Epithelial cell of proximal tubule (primary cell): ENCODE measurements at regions not wholly inside any gene's neighbourhood (a gene's known extent, or its start where the extent isn't known, plus 50 kb on each side); places are given as distances from the start of the nearest gene placed in this dataset.

Experiments
- DNase-seq: peaks from one replicate; pipeline ENCODE4 v3.0.0-alpha.2; 2011; ENCODE audit warnings: low read depth
- H3K4me3 ChIP-seq: 2 replicates; pipeline ENCODE4 v1.5.1; 2011; ENCODE audit warnings: low read depth, mild to moderate bottlenecking, low read length
- TF ChIP-seq, protein P1 (sequence below): conservative IDR thresholded peaks from 2 replicates; pipeline ENCODE4 v1.5.1; 2012; ENCODE audit warnings: low read depth, mild to moderate bottlenecking, low read length

DNA sequence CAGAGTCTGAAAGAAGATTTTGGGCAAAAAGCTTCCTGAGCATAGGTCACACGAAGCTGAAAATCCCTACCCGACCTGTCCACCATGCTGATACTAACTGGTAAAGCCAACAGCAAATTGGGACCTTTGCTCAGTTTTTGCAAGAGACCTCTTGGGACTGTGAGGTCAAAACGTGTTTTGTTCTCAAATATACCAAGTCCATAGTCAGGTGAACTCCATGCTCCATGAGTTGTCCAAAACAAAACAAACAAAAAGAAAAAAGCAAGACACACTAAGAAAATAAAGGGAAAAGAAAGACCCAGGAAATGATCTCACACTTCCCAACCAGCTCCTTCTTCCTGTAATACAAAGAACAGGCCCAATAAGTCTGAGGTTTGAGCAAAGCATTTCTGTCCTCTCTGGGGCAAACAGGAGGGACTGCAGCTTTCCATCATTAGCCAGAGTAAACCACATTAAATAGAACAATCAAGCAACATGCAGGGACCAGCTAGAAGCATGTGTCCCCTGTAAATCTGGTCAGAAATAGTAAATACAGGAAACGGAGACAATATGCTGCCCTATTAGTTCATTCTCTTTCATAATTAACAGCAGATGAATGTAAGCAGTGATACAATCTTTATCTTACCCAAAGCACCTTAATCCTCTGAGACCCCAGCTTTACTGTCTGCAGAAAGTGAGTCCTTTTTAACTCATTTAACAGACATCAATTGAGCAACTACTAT, 125.0 kb upstream of the LIPC start:
- TF ChIP-seq, protein P1, sequence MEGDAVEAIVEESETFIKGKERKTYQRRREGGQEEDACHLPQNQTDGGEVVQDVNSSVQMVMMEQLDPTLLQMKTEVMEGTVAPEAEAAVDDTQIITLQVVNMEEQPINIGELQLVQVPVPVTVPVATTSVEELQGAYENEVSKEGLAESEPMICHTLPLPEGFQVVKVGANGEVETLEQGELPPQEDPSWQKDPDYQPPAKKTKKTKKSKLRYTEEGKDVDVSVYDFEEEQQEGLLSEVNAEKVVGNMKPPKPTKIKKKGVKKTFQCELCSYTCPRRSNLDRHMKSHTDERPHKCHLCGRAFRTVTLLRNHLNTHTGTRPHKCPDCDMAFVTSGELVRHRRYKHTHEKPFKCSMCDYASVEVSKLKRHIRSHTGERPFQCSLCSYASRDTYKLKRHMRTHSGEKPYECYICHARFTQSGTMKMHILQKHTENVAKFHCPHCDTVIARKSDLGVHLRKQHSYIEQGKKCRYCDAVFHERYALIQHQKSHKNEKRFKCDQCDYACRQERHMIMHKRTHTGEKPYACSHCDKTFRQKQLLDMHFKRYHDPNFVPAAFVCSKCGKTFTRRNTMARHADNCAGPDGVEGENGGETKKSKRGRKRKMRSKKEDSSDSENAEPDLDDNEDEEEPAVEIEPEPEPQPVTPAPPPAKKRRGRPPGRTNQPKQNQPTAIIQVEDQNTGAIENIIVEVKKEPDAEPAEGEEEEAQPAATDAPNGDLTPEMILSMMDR = no peak
- no peak overlapping the region for H3K4me3 ChIP-seq
- no peak for DNase-seq

DNA sequence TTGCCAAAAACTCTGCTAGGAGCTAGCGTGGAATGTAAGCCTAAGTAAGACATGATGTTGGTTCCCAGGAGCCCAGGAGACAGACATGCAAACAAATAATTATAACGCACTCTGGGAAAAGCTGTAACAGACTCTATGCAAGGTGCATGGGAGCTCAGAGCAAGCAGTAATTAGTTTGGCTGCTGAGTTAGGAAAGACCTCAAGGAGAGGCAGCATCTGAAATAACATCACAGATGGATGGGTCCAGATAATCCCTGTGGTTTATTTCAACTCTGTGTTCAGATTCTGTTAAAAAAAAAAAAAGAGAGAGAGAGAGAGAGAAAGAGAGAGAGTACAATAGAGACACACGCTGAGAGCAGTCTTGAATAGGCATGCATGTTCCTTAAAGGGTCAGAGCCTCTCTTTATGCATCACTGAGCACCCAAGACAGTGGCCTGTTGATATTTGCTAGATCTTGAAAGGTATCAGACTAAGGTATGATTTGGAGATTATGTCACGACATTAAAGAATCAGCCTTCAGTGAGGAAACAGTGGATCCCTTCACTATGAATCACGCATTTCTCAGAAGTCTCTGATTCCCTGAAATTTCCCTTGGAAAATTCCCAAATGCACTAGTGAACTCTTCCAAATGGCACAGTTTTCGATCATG, 124.4 kb upstream of the LIPC start:
- peak; percentile 88 for DNase-seq
- TF ChIP-seq, protein P1 = no peak
- H3K4me3 ChIP-seq = no peak overlapping the region

DNA sequence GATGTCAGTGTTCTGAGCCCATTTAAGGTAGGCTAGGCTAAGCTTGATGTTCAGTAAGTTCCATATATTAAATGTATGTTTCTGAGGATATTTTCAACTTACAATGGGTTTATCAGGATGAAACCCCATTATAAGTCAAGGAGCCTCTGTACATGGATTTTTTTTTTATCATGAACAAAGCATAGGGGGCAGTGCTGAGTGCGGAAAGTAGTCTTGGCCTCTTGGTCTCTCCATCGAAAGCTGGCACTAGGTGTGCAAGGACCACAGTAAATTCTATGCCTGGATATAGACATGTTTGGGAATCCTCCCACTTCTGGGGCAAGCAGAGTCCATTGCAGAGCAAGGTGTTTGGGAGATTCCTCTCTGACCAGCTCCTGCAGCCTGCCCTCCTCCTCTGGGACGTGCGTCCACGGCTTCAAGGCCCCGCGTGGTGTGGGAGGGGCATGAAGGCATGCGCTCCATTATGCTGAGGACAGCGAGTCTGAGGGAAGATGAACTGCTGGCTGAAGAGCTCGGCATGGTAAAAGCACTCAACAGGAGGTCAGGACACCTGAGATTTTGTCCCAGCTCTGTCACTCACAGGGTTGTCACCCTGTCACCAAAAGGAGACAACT, 122.9 kb upstream of the LIPC start:
- TF ChIP-seq, protein P1 = peak; percentile 25
- no peak overlapping the region for H3K4me3 ChIP-seq
- no peak for DNase-seq

DNA sequence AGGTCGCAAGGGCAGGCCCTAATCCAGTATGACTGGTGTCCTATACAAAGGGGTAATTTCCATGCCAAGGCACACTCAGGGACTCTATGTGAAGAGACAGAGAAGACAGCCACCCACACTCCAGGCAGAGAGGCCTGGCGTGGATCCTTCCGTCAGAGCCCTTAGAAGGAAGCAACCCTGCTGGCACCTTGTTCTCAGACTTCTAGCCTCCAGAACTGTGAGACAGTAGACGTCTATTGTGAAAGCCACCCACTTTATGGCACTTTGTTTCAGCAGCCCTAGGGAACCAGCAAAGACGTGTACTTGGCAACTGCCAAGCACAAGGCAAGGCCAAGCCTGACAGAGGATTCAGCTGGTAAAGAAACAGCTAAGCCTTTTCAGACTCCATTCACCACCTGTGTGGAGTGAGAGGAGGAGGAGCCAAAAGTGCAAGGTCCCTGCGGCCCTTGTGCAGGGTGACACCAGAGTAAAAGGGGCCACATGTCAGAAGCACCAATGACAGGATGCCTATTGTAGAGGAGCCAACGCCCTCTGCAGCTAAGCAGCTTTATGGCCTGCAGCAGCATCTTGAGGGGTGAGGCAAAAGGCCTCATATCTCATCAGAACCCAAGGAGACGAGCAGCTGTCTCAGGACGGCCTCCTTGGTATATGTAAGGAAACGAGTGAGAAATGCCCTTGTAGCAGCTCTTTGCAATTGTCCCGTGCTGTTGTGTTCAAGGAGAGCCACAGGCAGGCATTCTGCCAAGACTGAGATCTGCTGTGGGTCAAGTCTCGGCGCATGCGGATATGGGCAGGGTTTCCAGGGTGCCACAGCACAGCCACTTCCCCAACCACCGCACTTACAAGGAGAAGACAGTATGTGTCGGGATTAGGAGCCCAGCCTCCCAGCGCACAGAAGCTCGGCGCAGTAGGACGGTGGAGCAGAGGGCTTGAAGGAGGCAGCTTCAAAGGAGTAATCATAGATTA, 121.5 kb upstream of the LIPC start:
- no peak overlapping the region for H3K4me3 ChIP-seq
- no peak for DNase-seq
- TF ChIP-seq, protein P1 = no peak

DNA sequence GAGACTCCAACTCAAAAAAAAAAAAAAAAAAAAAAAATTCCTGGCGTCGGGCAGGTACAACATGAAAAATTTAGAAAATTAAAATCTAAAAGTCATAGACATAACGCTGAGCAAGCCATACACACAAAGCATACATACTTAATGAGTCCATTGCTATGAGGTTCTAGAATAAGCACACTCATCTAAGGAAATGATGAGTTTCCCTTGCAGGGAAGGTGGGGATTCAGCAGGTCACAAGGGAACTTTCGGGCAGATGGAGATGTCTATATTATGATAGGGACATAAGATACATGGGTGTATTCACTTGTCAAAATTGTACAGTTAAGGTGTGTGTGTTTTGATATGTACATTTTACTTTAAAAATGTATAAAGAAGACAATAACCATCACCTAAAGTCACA, 120.2 kb upstream of the LIPC start:
- H3K4me3 ChIP-seq = no peak overlapping the region
- TF ChIP-seq, protein P1 = no peak
- DNase-seq = no peak

DNA sequence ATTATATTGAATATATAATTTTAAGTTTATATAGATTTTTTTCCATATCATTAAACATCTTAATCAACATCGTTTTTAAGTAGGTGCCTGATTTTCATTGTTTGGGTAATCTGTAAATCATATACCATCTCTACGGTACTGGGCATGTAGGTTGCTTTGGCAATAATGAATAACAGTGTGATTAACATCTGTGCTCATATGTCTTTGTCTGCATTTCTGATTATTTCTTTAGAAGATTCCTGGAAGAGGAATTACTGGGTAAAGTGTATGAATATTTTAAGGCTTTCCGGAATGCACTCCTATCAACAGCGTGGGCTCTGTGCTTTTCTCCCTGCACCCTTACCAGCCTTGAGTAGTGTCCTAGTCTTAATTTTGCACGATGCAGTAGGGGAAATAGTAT, 119.8 kb upstream of the LIPC start:
- TF ChIP-seq, protein P1 = no peak
- H3K4me3 ChIP-seq = no peak overlapping the region

More for the DNA sequence above, 119.8 kb upstream of the LIPC start:
- DNase-seq = no peak
